IMR-90 (cell line): ENCODE measurements at regions not wholly inside any gene's neighbourhood (a gene's known extent, or its start where the extent isn't known, plus 50 kb on each side); places are given as distances from the start of the nearest gene placed in this dataset.

Source experiments
- ATAC-seq: fragments of 200-7000 bp; cut with Tn5 transposase; 2 replicates; pipeline ENCODE4 v1.9.1; 2020; ENCODE audit warnings: low read depth, mild to moderate bottlenecking, moderate library complexity
- BruUV-seq: library from RNA; stranded (reverse); fragments of 400-500 nt; replicated peaks from 2 replicates; lab custom pipeline; 2021; lab: Mats Ljungman, UMichigan
- CTCF ChIA-PET: fragments of 300-600 bp; formaldehyde crosslinking; extraction: SDS; loops from one replicate; lab custom pipeline; 2021; ENCODE audit warnings: antibody characterized with exemption; lab: Yijun Ruan, JAX
- POLR2A ChIA-PET: fragments of 300-600 bp; sonication (Branson Sonifier 250); formaldehyde crosslinking; loops from one replicate; lab custom pipeline; 2022; ENCODE audit warnings: antibody characterized with exemption; ENCODE audit not compliant: unreplicated experiment; lab: Charles Lee
- DNase-seq: peaks from one replicate; pipeline ENCODE4 v3.0.0; 2013
- H2AFZ ChIP-seq: replicated peaks from 2 replicates; pipeline ENCODE3; 2013; ENCODE audit warnings: low read length, mild to moderate bottlenecking; ENCODE audit not compliant: poor library complexity
- H2AK5ac ChIP-seq: 2 replicates; pipeline ENCODE4 v1.6.1; 2013; ENCODE audit warnings: low read depth, low read length, inconsistent platforms
- H2AK9ac ChIP-seq: replicated peaks from 2 replicates; pipeline ENCODE3; 2013; ENCODE audit warnings: mild to moderate bottlenecking, low read depth, low read length, moderate library complexity; ENCODE audit not compliant: poor library complexity
- H2BK120ac ChIP-seq: 2 replicates; pipeline ENCODE4 v1.6.1; 2013; ENCODE audit warnings: low read depth, low read length, inconsistent platforms
- H2BK15ac ChIP-seq: 3 replicates; pipeline ENCODE4 v1.6.1; 2013; ENCODE audit warnings: low read depth, low read length, inconsistent platforms
- H2BK20ac ChIP-seq: 2 replicates; pipeline ENCODE4 v1.6.1; 2013; ENCODE audit warnings: low read depth, mild to moderate bottlenecking, inconsistent platforms, low read length, moderate library complexity
- H2BK5ac ChIP-seq: 2 replicates; pipeline ENCODE4 v1.6.1; 2013; ENCODE audit warnings: mild to moderate bottlenecking, low read depth, low read length, inconsistent platforms; ENCODE audit not compliant: poor library complexity, severe bottlenecking
- H3K14ac ChIP-seq: replicated peaks from 2 replicates; pipeline ENCODE4 v1.6.1; 2013; ENCODE audit warnings: low read depth, low read length, inconsistent platforms
- H3K18ac ChIP-seq: 2 replicates; pipeline ENCODE4 v1.6.1; 2013; ENCODE audit warnings: low read depth, low read length, control low read depth
- H3K23ac ChIP-seq: 2 replicates; pipeline ENCODE4 v1.6.1; 2013; ENCODE audit warnings: low read depth, low read length, inconsistent platforms
- H3K27ac ChIP-seq: 2 replicates; pipeline ENCODE4 v1.5.1; 2013; ENCODE audit warnings: mild to moderate bottlenecking, control low read depth, low read length; ENCODE audit not compliant: insufficient read depth
- H3K27me3 ChIP-seq: 2 replicates; pipeline ENCODE4 v1.6.1; 2013; ENCODE audit warnings: low read length; ENCODE audit not compliant: control insufficient read depth, insufficient read depth
- H3K36me3 ChIP-seq: 2 replicates; pipeline ENCODE4 v1.6.1; 2013; ENCODE audit warnings: low read length, mixed read lengths; ENCODE audit not compliant: control insufficient read depth, insufficient read depth
- H3K4ac ChIP-seq: 2 replicates; pipeline ENCODE4 v1.6.1; 2013; ENCODE audit warnings: low read depth, low read length, inconsistent platforms
- H3K4me1 ChIP-seq: 2 replicates; pipeline ENCODE4 v1.6.1; 2013; ENCODE audit warnings: low read length, mixed read lengths; ENCODE audit not compliant: control insufficient read depth, insufficient read depth
- H3K4me2 ChIP-seq: 2 replicates; pipeline ENCODE4 v1.6.1; 2013; ENCODE audit warnings: low read depth, mild to moderate bottlenecking, control low read depth, low read length, moderate library complexity
- H3K4me3 ChIP-seq: 2 replicates; pipeline ENCODE4 v1.5.1; 2013; ENCODE audit warnings: low read depth, mild to moderate bottlenecking, control low read depth, low read length, moderate library complexity; ENCODE audit not compliant: insufficient read depth
- H3K56ac ChIP-seq: 2 replicates; pipeline ENCODE4 v1.6.1; 2013; ENCODE audit warnings: low read length, inconsistent platforms; ENCODE audit not compliant: insufficient read depth; ENCODE audit errors: extremely low read depth
- H3K79me1 ChIP-seq, 2 experiments: 2 replicates each; pipeline ENCODE4 v1.6.1; 2013; ENCODE audit warnings: low read length in 2 of 2, inconsistent platforms in 1 of 2, low read depth in 1 of 2
- H3K9ac ChIP-seq: 2 replicates; pipeline ENCODE4 v1.6.1; 2013; ENCODE audit warnings: low read depth, low read length, control low read depth
- H3K9me1 ChIP-seq: 2 replicates; pipeline ENCODE4 v1.6.1; 2013; ENCODE audit warnings: low read length, inconsistent platforms; ENCODE audit not compliant: insufficient read depth
- H3K9me3 ChIP-seq: 2 replicates; pipeline ENCODE4 v1.6.1; 2013; ENCODE audit warnings: low read length; ENCODE audit not compliant: control insufficient read depth, insufficient read depth
- H4K20me1 ChIP-seq: 2 replicates; pipeline ENCODE4 v1.6.1; 2013; ENCODE audit warnings: low read length, inconsistent platforms; ENCODE audit not compliant: insufficient read depth
- H4K5ac ChIP-seq: 2 replicates; pipeline ENCODE4 v1.6.1; 2013; ENCODE audit warnings: mild to moderate bottlenecking, low read depth, low read length, control low read depth
- H4K8ac ChIP-seq, 2 experiments: 2 replicates each; pipeline ENCODE4 v1.6.1; 2013; ENCODE audit warnings: low read depth in 2 of 2, low read length in 2 of 2, control low read depth in 1 of 2, inconsistent platforms in 1 of 2
- H4K91ac ChIP-seq: 2 replicates; pipeline ENCODE4 v1.6.1; 2013; ENCODE audit warnings: low read depth, low read length, inconsistent platforms; ENCODE audit not compliant: insufficient read depth
- BHLHE40 ChIP-seq: fragments of 150-350 bp; IDR thresholded peaks from 2 replicates; pipeline ENCODE4 v1.6.1; 2016; ENCODE audit warnings: mild to moderate bottlenecking, low read depth, low read length
- CHD1 ChIP-seq: IDR thresholded peaks from 2 replicates; pipeline ENCODE4 v1.6.1; 2012; ENCODE audit warnings: low read depth, low read length, improper control_type of control experiment
- FOS ChIP-seq: fragments of 150-350 bp; IDR thresholded peaks from 2 replicates; pipeline ENCODE4 v1.6.1; 2016; ENCODE audit warnings: low read depth, low read length
- MAFK ChIP-seq: IDR thresholded peaks from 2 replicates; pipeline ENCODE4 v1.6.1; 2012; ENCODE audit warnings: low read depth, low read length, improper control_type of control experiment
- MAZ ChIP-seq: IDR thresholded peaks from 2 replicates; pipeline ENCODE4 v1.6.1; 2012; ENCODE audit warnings: low read depth, mild to moderate bottlenecking, low read length, improper control_type of control experiment, moderate library complexity, borderline replicate concordance
- MXI1 ChIP-seq: IDR thresholded peaks from 2 replicates; pipeline ENCODE4 v1.6.1; 2012; ENCODE audit warnings: low read depth, mild to moderate bottlenecking, low read length, moderate library complexity, borderline replicate concordance
- NFE2L2 ChIP-seq: fragments of 150-350 bp; IDR thresholded peaks from 2 replicates; pipeline ENCODE4 v1.6.1; 2016; ENCODE audit warnings: low read depth, mild to moderate bottlenecking, low read length
- POLR2A ChIP-seq: IDR thresholded peaks from 2 replicates; pipeline ENCODE4 v1.6.1; 2012; ENCODE audit warnings: mild to moderate bottlenecking, low read depth, low read length
- RAD21 ChIP-seq: IDR thresholded peaks from 2 replicates; pipeline ENCODE4 v1.6.1; 2012; ENCODE audit warnings: low read length, improper control_type of control experiment
- RCOR1 ChIP-seq: IDR thresholded peaks from 2 replicates; pipeline ENCODE4 v1.6.1; 2012; ENCODE audit warnings: mild to moderate bottlenecking, low read length, improper control_type of control experiment; ENCODE audit not compliant: insufficient replicate concordance
- RFX5 ChIP-seq: IDR thresholded peaks from 2 replicates; pipeline ENCODE4 v1.8.0; 2012; ENCODE audit warnings: low read depth, mild to moderate bottlenecking, low read length, moderate library complexity
- SMC3 ChIP-seq: fragments of 150-350 bp; IDR thresholded peaks from 2 replicates; pipeline ENCODE4 v1.6.1; 2016; ENCODE audit warnings: low read depth, mild to moderate bottlenecking, antibody characterized with exemption, low read length, moderate library complexity
- WGBS, 2 experiments: methylation state at CpG; one replicate each; pipeline versions ENCODE4 v1.1.5 to v1.1.7; 2013; ENCODE audit warnings: missing lambda C conversion rate in 2 of 2; ENCODE audit not compliant: insufficient read length in 1 of 2; ENCODE audit errors: extremely low coverage in 2 of 2; 5-methylcytosine and 5-hydroxymethylcytosine counted together
- dilution Hi-C: fragments of 300-500 bp; cut with HindIII; formaldehyde crosslinking; loops from one replicate; pipeline ENCODE4 v1.14.3; 2018; ENCODE audit warnings: low sequenced_read_pairs; ENCODE audit not compliant: unreplicated experiment
- in situ Hi-C: fragments of 300-500 bp; cut with MboI; formaldehyde crosslinking; loops from 3 replicates; pipeline ENCODE4 v1.14.3; 2019; ENCODE audit warnings: low sequenced_read_pairs, inconsistent platforms, mixed read lengths
- intact Hi-C: fragments of 100-400 bp; cut with micrococcal nuclease; formaldehyde crosslinking; loops from 2 replicates; pipeline ENCODE4 v1.10.0; 2022
- TF ChIP-seq, protein P1 (sequence below): fragments of 150-350 bp; IDR thresholded peaks from 2 replicates; pipeline ENCODE4 v1.6.1; 2016; ENCODE audit warnings: low read depth, mild to moderate bottlenecking, low read length, moderate library complexity, borderline replicate concordance
- TF ChIP-seq, protein P2 (sequence below): conservative IDR thresholded peaks from 2 replicates; pipeline ENCODE4 v1.5.1; 2012; ENCODE audit warnings: mild to moderate bottlenecking, low read depth, low read length, improper control_type of control experiment

DNA sequence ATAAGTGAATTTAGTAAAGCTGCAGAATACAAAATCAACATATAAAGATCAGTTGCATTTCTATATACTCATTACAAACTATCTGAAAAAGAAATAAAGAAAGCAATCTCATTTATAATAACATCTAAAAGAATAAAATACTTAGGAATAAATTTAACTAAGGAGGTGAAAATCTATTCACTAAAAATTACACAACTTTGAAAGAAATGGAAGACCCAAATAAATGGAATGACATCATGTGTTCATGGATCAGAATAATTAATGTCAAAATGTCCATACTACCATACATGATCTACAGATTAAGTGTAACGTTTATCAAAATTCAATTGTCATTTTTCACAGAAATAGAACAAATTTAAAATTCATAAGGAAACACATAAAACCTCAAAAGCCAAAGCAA, 194.9 kb downstream of the TINAG start:
- Histone ChIP-seq H2AFZ (no peak overlapping the region), H4K20me1 (no peaks in the 10 kb centered on the region), H3K9me1 (no peaks in the 10 kb centered on the region), H3K36me3 (no peaks in the 10 kb centered on the region), H3K79me1 (no peaks in the 10 kb centered on the region), H3K27me3 (no peaks in the 10 kb centered on the region), H3K4me3 (no peak overlapping the region), H2BK120ac (no peak overlapping the region), H3K4me2 (no peak overlapping the region), H2BK15ac (no peak overlapping the region), H3K27ac (no peak overlapping the region), H3K9ac (no peak overlapping the region), H2AK5ac (no peak overlapping the region), H3K9me3 (peaks cover 3% of the 10 kb centered on the region; the same call in 1 of the 2 replicates), H2BK20ac (no peak overlapping the region), H3K14ac (no peak overlapping the region), H3K18ac (no peak overlapping the region), H3K4me1 (no peaks in the 10 kb centered on the region), H4K91ac (no peak overlapping the region), H3K4ac (no peak overlapping the region), H2BK5ac (no peak overlapping the region), H4K8ac (no peak overlapping the region), H3K56ac (no peak overlapping the region), H3K23ac (no peak overlapping the region), H4K5ac (no peak overlapping the region), H2AK9ac (no peak overlapping the region)
- intact Hi-C loops (no loop called here), in situ Hi-C loops (no loop called here), dilution Hi-C loops (no loop called here)
- TF ChIP-seq MAZ (no peak), RAD21 (no peak), POLR2A (no peak), FOS (no peak), SMC3 (no peak), MAFK (no peak), BHLHE40 (no peak), RCOR1 (no peak), NFE2L2 (no peak), MXI1 (no peak), RFX5 (no peak), CHD1 (no peak)
- TF ChIP-seq, protein P1, sequence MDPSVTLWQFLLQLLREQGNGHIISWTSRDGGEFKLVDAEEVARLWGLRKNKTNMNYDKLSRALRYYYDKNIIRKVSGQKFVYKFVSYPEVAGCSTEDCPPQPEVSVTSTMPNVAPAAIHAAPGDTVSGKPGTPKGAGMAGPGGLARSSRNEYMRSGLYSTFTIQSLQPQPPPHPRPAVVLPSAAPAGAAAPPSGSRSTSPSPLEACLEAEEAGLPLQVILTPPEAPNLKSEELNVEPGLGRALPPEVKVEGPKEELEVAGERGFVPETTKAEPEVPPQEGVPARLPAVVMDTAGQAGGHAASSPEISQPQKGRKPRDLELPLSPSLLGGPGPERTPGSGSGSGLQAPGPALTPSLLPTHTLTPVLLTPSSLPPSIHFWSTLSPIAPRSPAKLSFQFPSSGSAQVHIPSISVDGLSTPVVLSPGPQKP: no peak
- TF ChIP-seq, protein P2, sequence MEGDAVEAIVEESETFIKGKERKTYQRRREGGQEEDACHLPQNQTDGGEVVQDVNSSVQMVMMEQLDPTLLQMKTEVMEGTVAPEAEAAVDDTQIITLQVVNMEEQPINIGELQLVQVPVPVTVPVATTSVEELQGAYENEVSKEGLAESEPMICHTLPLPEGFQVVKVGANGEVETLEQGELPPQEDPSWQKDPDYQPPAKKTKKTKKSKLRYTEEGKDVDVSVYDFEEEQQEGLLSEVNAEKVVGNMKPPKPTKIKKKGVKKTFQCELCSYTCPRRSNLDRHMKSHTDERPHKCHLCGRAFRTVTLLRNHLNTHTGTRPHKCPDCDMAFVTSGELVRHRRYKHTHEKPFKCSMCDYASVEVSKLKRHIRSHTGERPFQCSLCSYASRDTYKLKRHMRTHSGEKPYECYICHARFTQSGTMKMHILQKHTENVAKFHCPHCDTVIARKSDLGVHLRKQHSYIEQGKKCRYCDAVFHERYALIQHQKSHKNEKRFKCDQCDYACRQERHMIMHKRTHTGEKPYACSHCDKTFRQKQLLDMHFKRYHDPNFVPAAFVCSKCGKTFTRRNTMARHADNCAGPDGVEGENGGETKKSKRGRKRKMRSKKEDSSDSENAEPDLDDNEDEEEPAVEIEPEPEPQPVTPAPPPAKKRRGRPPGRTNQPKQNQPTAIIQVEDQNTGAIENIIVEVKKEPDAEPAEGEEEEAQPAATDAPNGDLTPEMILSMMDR: no peak
- DNase-seq: no peak
- ChIA-PET POLR2A (no interaction called here), CTCF (no interaction called here)
- ATAC-seq: no peak
- BruUV-seq: no TSS peak
- WGBS, 2 experiments: no CpG with 5 or more reads among the region's 1 CpG
